Fibroblast of skin of back (primary cell): ENCODE measurements at regions not wholly inside any gene's neighbourhood (a gene's known extent, or its start where the extent isn't known, plus 50 kb on each side); places are given as distances from the start of the nearest gene placed in this dataset.

ENCODE experiments used
- DNase-seq: peaks from one replicate; pipeline ENCODE4 v3.0.0-alpha.2; 2013

- DNase-seq = no peak
Observed at GRCh38 chr13:59513686-59514085, 650.0 kb downstream of the DIAPH3 start.

- DNase-seq = no peak
Observed at GRCh38 chr13:59514316-59514715, 649.4 kb downstream of the DIAPH3 start.

- peak; percentile 15 for DNase-seq
Observed at GRCh38 chr13:59519819-59520218, 643.9 kb downstream of the DIAPH3 start.

GRCh38 chr13:59521549-59521948, 642.2 kb downstream of the DIAPH3 start:
- no peak for DNase-seq

- no peak for DNase-seq
Observed at GRCh38 chr13:59522652-59523051, 641.1 kb downstream of the DIAPH3 start.

- no peak for DNase-seq
Observed at GRCh38 chr13:59527500-59527899, 636.2 kb downstream of the DIAPH3 start.

GRCh38 chr13:59531571-59532091, 632.1 kb downstream of the DIAPH3 start:
- peak; percentile 88 for DNase-seq

- DNase-seq = no peak
Observed at GRCh38 chr13:59532405-59532804, 631.3 kb downstream of the DIAPH3 start.

GRCh38 chr13:59533561-59534555, 629.9 kb downstream of the DIAPH3 start:
- DNase-seq = peak; percentile 13

GRCh38 chr13:59534806-59535205, 628.9 kb downstream of the DIAPH3 start:
- no peak for DNase-seq

GRCh38 chr13:59537500-59537899, 626.2 kb downstream of the DIAPH3 start:
- no peak for DNase-seq

- DNase-seq = no peak
Observed at GRCh38 chr13:59538512-59538911, 625.2 kb downstream of the DIAPH3 start.

- DNase-seq = no peak
Observed at GRCh38 chr13:59542303-59542702, 621.4 kb downstream of the DIAPH3 start.

GRCh38 chr13:59543418-59543817, 620.3 kb downstream of the DIAPH3 start:
- no peak for DNase-seq

- DNase-seq = no peak
Observed at GRCh38 chr13:59545007-59545406, 618.7 kb downstream of the DIAPH3 start.

GRCh38 chr13:59546178-59546577, 617.5 kb downstream of the DIAPH3 start:
- no peak for DNase-seq

- no peak for DNase-seq
Observed at GRCh38 chr13:59547950-59548349, 615.8 kb downstream of the DIAPH3 start.

- no peak for DNase-seq
Observed at GRCh38 chr13:59562924-59563323, 600.8 kb downstream of the DIAPH3 start.

- DNase-seq = no peak
Observed at GRCh38 chr13:59566561-59566960, 597.2 kb downstream of the DIAPH3 start.

GRCh38 chr13:59568306-59568705, 595.4 kb downstream of the DIAPH3 start:
- DNase-seq = no peak

GRCh38 chr13:59570204-59570603, 593.5 kb downstream of the DIAPH3 start:
- no peak for DNase-seq

GRCh38 chr13:59584101-59584500, 579.6 kb downstream of the DIAPH3 start:
- DNase-seq = no peak

- DNase-seq = no peak
Observed at GRCh38 chr13:59584761-59585670, 578.7 kb downstream of the DIAPH3 start.
